Right lobe of liver (tissue), 4 donors: ENCODE measurements at regions not wholly inside any gene's neighbourhood (a gene's known extent, or its start where the extent isn't known, plus 50 kb on each side); places are given as distances from the start of the nearest gene placed in this dataset.

ENCODE experiments used
- CTCF ChIP-seq, 4 donors: fragments of 200-600 bp in 3 of 4; fragments of 450-650 bp in 1 of 4; IDR thresholded peaks; one replicate each; pipeline versions ENCODE4 v1.5.1 to v1.8.0; 2016 to 2022; ENCODE audit warnings: antibody characterized with exemption in 4 of 4, mild to moderate bottlenecking in 2 of 4
- POLR2A ChIP-seq: fragments of 450-650 bp; IDR thresholded peaks from one replicate; pipeline ENCODE4 v1.6.1; 2017; ENCODE audit warnings: antibody characterized with exemption, mild to moderate bottlenecking
- donor health status: DM: no; HTN: no; CAD: no.
- donor health status: DM: no; HTN: no; CAD: no.
- donor health status: DM: no; HTN: yes; CAD: no.

GRCh38 chr2:219962801-219963200, 335.4 kb downstream of the SLC4A3 start:
- TF ChIP-seq POLR2A, result no peak
- no peak for TF ChIP-seq CTCF (IDR thresholded peaks at IDR 0.05)
